Lower leg skin (tissue), 4 donors: ENCODE measurements at regions not wholly inside any gene's neighbourhood (a gene's known extent, or its start where the extent isn't known, plus 50 kb on each side); places are given as distances from the start of the nearest gene placed in this dataset.
A peak's percentile ranks its signal among the peaks of the same experiment; 100 is the strongest.

Source experiments
- DNase-seq, 2 donors: peaks; one replicate each; pipeline ENCODE4 v3.0.0-alpha.2; 2019; ENCODE audit warnings: low spot score in 2 of 2
- H3K4me3 ChIP-seq: fragments of 200-600 bp; sonication (generic); 2 replicates; pipeline ENCODE4 v1.5.1; 2017; ENCODE audit warnings: mild to moderate bottlenecking, low read depth; ENCODE audit not compliant: poor library complexity, severe bottlenecking
- POLR2A ChIP-seq, 2 donors: fragments of 450-650 bp; IDR thresholded peaks; one replicate each; pipeline ENCODE4 v1.6.1; 2016 to 2017; ENCODE audit warnings: antibody characterized with exemption in 2 of 2, mild to moderate bottlenecking in 1 of 2, moderate library complexity in 1 of 2
- WGBS, 2 donors: methylation state at CpG; one replicate each; pipeline ENCODE4 v1.1.5; 2018; 5-methylcytosine and 5-hydroxymethylcytosine counted together
- intact Hi-C: fragments of 100-400 bp; cut with DNase I; formaldehyde crosslinking; loops from one replicate; pipeline ENCODE4 v1.15.0; 2023; ENCODE audit warnings: low total_unique reads
- TF ChIP-seq, protein P1 (sequence below), 3 donors: fragments of 450-650 bp; IDR thresholded peaks; one replicate each; pipeline ENCODE4 v1.5.1; 2016; ENCODE audit warnings: antibody characterized with exemption in 3 of 3, mild to moderate bottlenecking in 3 of 3, moderate library complexity in 2 of 3

DNA sequence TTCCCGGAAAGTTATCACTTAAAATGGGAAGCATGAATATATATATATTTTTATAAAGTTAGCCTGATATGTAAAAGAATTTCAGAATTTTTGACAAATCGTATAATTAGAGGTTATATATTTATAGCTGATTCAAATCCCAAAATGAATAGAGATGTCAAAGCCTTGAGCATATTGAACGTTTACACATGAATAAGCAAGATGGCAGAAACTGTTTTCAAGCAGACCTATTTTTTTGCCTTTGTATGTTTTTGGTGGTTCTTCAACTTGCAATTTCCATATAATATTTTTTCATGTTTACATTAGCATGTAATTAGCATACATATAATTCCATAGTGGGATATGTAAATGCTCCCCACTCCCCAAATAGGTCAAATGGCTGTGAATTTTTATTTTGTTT lies 189.9 kb downstream of the PRL start:
- WGBS, 2 donors, result 51 to 70% methylated on average over 3 of the region's 3 CpGs
- H3K4me3 ChIP-seq, result no peak overlapping the region
- intact Hi-C loops, result no loop called here
- DNase-seq, result no peak
- TF ChIP-seq, protein P1, sequence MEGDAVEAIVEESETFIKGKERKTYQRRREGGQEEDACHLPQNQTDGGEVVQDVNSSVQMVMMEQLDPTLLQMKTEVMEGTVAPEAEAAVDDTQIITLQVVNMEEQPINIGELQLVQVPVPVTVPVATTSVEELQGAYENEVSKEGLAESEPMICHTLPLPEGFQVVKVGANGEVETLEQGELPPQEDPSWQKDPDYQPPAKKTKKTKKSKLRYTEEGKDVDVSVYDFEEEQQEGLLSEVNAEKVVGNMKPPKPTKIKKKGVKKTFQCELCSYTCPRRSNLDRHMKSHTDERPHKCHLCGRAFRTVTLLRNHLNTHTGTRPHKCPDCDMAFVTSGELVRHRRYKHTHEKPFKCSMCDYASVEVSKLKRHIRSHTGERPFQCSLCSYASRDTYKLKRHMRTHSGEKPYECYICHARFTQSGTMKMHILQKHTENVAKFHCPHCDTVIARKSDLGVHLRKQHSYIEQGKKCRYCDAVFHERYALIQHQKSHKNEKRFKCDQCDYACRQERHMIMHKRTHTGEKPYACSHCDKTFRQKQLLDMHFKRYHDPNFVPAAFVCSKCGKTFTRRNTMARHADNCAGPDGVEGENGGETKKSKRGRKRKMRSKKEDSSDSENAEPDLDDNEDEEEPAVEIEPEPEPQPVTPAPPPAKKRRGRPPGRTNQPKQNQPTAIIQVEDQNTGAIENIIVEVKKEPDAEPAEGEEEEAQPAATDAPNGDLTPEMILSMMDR (IDR thresholded peaks at IDR 0.05), result no peak
- no peak for TF ChIP-seq POLR2A (IDR thresholded peaks at IDR 0.05)

DNA sequence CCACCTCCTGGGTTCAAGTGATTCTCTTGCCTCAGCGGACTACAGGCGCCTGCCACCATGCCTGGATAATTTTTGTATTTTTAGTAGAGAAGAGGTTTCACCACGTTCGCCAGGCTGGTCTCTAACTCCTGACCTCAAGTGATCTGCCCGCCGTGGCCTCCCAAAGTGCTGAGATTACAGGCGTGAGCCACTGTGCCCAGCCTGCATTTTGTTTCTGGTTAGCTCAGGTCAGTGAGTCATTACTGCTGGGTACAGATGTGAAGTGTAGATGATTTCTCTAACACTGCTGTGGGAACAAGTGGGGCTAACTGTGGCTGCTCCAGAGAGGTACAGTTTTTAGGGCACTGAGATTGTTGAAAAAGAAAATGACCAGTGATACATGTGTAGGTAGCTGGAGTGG lies 188.6 kb downstream of the PRL start:
- intact Hi-C loops, result no loop called here
- DNase-seq, result no peak
- H3K4me3 ChIP-seq, result no peak overlapping the region
- 86 to 89% methylated on average over 7 of the region's 7 CpGs for WGBS, 2 donors
- TF ChIP-seq, protein P1 (IDR thresholded peaks at IDR 0.05), result no peak
- TF ChIP-seq POLR2A (IDR thresholded peaks at IDR 0.05), result no peak

DNA sequence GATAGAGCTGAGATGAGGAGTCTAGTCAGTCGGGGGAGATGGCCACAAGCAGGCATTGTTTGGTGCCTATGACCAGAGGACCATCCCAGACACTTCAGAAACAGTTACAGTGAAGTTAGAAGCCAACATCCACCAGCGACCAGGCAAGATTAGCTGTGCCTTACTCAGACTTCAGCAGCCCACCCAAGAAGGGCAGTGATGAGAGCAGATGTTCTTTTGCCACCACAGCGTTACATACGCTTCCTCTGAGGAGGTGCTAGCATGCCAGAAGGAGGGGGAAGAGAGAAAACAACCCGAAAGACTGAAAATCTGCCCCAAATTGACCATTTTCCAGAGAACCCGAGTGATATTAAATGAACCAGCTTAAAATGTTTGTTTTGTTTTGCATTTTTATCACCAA lies 186.8 kb downstream of the PRL start:
- 67 to 77% methylated on average over 6 of the region's 6 CpGs for WGBS, 2 donors
- intact Hi-C loops, result no loop called here
- H3K4me3 ChIP-seq, result no peak overlapping the region
- DNase-seq, result no peak
- no peak for TF ChIP-seq POLR2A (IDR thresholded peaks at IDR 0.05)
- TF ChIP-seq, protein P1 (IDR thresholded peaks at IDR 0.05), result no peak

DNA sequence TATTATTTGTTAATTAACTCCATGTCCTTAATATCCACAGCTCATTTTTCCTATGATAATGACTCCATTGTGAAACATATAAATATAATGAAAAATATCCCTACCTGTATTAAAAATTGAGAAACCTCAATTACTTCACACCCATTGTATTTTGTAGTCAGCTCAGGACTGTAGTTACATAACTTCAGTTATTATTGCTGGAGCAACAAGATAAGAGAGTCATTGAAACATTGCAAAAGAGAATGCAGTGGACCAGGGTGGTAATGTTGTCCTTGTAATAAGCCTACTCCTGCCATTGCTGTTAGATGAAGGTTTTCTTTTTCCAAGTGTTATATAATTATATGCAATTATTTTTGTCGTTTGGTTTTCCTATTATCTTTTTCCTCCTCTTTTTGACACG lies 184.4 kb downstream of the PRL start:
- intact Hi-C loops, result no loop called here
- WGBS, 2 donors, result 79 to 82% methylated on average over 2 of the region's 2 CpGs
- no peak for TF ChIP-seq POLR2A (IDR thresholded peaks at IDR 0.05)
- TF ChIP-seq, protein P1 (IDR thresholded peaks at IDR 0.05), result no peak
- DNase-seq, result no peak
- H3K4me3 ChIP-seq, result no peak overlapping the region

DNA sequence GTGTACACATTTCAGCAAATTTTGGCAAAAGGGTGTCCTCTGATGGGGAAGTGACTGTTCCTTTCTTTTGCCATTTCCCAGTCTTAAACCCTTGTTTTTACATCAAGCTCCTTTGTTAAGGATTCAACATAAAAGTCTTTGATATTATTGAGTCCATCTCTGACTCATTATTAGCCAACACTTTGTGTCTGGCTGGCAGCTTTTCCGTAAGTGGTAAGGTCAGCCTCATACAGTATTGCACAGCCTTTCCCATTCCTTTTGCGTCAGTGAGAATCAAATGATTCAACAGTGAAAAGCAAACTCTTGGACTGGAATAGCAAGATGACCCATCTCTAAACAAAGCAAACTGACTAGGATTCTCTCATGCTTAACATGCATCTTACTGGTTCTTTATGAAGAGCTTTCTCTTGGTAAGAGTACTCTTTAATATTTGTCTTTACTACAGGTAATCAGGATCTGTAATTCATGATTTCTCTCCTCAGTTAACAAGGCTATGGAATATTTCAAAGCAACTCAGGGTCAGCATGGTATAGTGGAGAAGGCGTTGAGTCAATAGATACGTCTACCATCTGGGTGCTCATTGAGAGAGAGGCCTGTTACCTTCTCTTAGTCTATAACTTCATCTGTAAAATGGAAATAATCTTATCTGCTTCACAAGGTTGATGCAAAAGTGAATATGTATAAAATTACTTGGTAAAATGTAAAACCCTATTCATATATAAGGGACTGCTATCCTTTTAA lies 183.6 kb downstream of the PRL start:
- DNase-seq, result peak in 1 of 2 donors; percentile 38
- H3K4me3 ChIP-seq, result no peak overlapping the region
- WGBS, 2 donors, result 70 to 82% methylated on average over 4 of the region's 4 CpGs
- TF ChIP-seq, protein P1 (IDR thresholded peaks at IDR 0.05), result no peak
- TF ChIP-seq POLR2A (IDR thresholded peaks at IDR 0.05), result no peak
- intact Hi-C loops, result no loop called here

DNA sequence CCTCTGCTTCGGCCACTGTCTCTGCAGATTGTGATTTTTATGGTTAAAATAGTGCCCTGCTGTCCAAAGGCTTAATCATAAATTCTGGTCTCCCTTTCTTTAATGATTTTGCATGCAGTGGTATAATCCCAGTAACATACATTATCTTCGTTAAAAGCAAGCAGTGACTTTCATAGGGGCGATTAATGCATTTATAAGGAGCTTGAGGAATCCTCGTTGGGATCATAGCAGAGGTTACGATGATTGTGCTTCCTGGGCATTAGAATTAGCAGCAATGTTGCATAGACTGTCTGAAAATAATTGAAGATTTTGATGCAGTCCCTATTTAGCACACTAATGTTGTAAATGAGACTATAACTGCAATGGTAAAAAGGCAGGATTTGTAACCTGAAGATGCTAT lies 181.3 kb downstream of the PRL start:
- no peak overlapping the region for H3K4me3 ChIP-seq
- intact Hi-C loops, result no loop called here
- 87 to 90% methylated on average over 5 of the region's 5 CpGs for WGBS, 2 donors
- no peak for TF ChIP-seq POLR2A (IDR thresholded peaks at IDR 0.05)
- TF ChIP-seq, protein P1 (IDR thresholded peaks at IDR 0.05), result no peak
- DNase-seq, result no peak
